HG03469 (cell line): ENCODE measurements at regions not wholly inside any gene's neighbourhood (a gene's known extent, or its start where the extent isn't known, plus 50 kb on each side); places are given as distances from the start of the nearest gene placed in this dataset.

Experiments
- ATAC-seq: cut with Tn5 transposase; IDR thresholded peaks from one replicate; pipeline ENCODE4 v1.9.1; 2021; ENCODE audit warnings: mild to moderate bottlenecking, moderate library complexity, moderate number of reproducible peaks; ENCODE audit not compliant: unreplicated experiment

- no peak for ATAC-seq
Observed at GRCh38 chr4:123832173-123833026, 435.8 kb downstream of the SPRY1 start.

GRCh38 chr4:123833171-123833643, 436.6 kb downstream of the SPRY1 start:
- no peak for ATAC-seq

GRCh38 chr4:123835831-123836590, 439.4 kb downstream of the SPRY1 start:
- no peak for ATAC-seq

GRCh38 chr4:123836851-123837595, 440.4 kb downstream of the SPRY1 start:
- ATAC-seq, result no peak

- no peak for ATAC-seq
Observed at GRCh38 chr4:123838474-123838873, 441.9 kb downstream of the SPRY1 start.

GRCh38 chr4:123840197-123840596, 443.6 kb downstream of the SPRY1 start:
- no peak for ATAC-seq

- no peak for ATAC-seq
Observed at GRCh38 chr4:123841447-123842121, 445.0 kb downstream of the SPRY1 start.

GRCh38 chr4:123843137-123843536, 446.5 kb downstream of the SPRY1 start:
- ATAC-seq, result no peak

GRCh38 chr4:123844374-123844773, 447.8 kb downstream of the SPRY1 start:
- ATAC-seq, result no peak

- no peak for ATAC-seq
Observed at GRCh38 chr4:123846092-123846491, 449.5 kb downstream of the SPRY1 start.

- no peak for ATAC-seq
Observed at GRCh38 chr4:123846561-123846960, 450.0 kb downstream of the SPRY1 start.

- no peak for ATAC-seq
Observed at GRCh38 chr4:123848606-123849005, 452.0 kb downstream of the SPRY1 start.

- no peak for ATAC-seq
Observed at GRCh38 chr4:123849495-123849894, 452.9 kb downstream of the SPRY1 start.

GRCh38 chr4:123851521-123851920, 454.9 kb downstream of the SPRY1 start:
- no peak for ATAC-seq

GRCh38 chr4:123853651-123854050, 457.1 kb downstream of the SPRY1 start:
- ATAC-seq, result no peak

GRCh38 chr4:123856689-123857545, 460.3 kb downstream of the SPRY1 start:
- ATAC-seq, result no peak

- no peak for ATAC-seq
Observed at GRCh38 chr4:123858465-123858864, 461.9 kb downstream of the SPRY1 start.

- ATAC-seq, result no peak
Observed at GRCh38 chr4:123862812-123863211, 466.2 kb downstream of the SPRY1 start.

- no peak for ATAC-seq
Observed at GRCh38 chr4:123866796-123867195, 470.2 kb downstream of the SPRY1 start.
